Parathyroid adenoma (tissue), 2 donors: ENCODE measurements at regions not wholly inside any gene's neighbourhood (a gene's known extent, or its start where the extent isn't known, plus 50 kb on each side); places are given as distances from the start of the nearest gene placed in this dataset.

Source experiments
- H2AFZ ChIP-seq: fragments of 300-600 bp; sonication (generic); one replicate; pipeline ENCODE4 v1.7.0; 2017; ENCODE audit warnings: antibody characterized with exemption, mild to moderate bottlenecking
- H3K27ac ChIP-seq: fragments of 300-600 bp; sonication (generic); one replicate; pipeline ENCODE4 v1.7.0; 2017
- H3K27me3 ChIP-seq: fragments of 300-600 bp; sonication (generic); one replicate; pipeline ENCODE4 v1.7.0; 2017; ENCODE audit warnings: low read length; ENCODE audit not compliant: control insufficient read depth, insufficient read depth
- H3K36me3 ChIP-seq: fragments of 300-600 bp; sonication (generic); one replicate; pipeline ENCODE4 v1.7.0; 2017; ENCODE audit warnings: low read length; ENCODE audit not compliant: control insufficient read depth, insufficient read depth
- H3K4me1 ChIP-seq: fragments of 300-600 bp; sonication (generic); one replicate; pipeline ENCODE4 v1.7.0; 2017; ENCODE audit warnings: control low read depth
- H3K4me2 ChIP-seq: fragments of 300-600 bp; sonication (generic); one replicate; pipeline ENCODE4 v1.7.0; 2017; ENCODE audit warnings: low read length
- H3K4me3 ChIP-seq: fragments of 300-600 bp; sonication (generic); one replicate; pipeline ENCODE4 v1.7.0; 2017; ENCODE audit warnings: low read depth, low read length
- H3K79me2 ChIP-seq: fragments of 300-600 bp; sonication (generic); one replicate; pipeline ENCODE4 v1.7.0; 2017; ENCODE audit warnings: control low read depth
- H3K9ac ChIP-seq: fragments of 300-600 bp; sonication (generic); one replicate; pipeline ENCODE4 v1.7.0; 2017; ENCODE audit warnings: mild to moderate bottlenecking
- H3K9me3 ChIP-seq: fragments of 300-600 bp; sonication (generic); one replicate; pipeline ENCODE4 v1.7.0; 2017; ENCODE audit warnings: low read length; ENCODE audit not compliant: control insufficient read depth
- TF ChIP-seq, protein P1 (sequence below): fragments of 300-600 bp; sonication (generic); IDR thresholded peaks from one replicate; pipeline ENCODE4 v1.7.0; 2017; ENCODE audit warnings: antibody characterized with exemption, mild to moderate bottlenecking
- donor health status: primary hyperparathyroidism.

DNA sequence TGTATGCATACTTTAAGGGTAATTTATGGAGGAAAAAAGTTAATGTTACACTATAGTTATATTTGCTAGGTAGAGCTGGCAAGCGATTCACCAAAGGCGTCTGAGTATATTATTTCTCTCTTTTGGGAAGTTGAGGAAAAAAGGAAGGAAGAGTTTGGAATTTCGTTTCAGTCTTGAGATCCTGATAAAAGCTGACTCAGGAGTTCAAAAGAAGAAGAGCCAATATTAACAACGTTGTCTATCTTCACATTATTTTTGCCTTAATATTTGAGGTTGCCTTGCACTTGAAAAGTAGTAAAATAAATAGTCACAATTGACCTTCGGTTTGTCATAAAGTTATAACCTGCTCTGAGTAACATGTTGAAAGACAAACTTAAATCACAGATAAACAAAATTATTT lies 888.6 kb downstream of the KCNJ2 start:
- Histone ChIP-seq H3K27ac (no peak overlapping the region), H3K36me3 (no peaks in the 10 kb centered on the region), H3K4me3 (no peak overlapping the region), H3K4me1 (no peaks in the 10 kb centered on the region), H3K4me2 (no peak overlapping the region), H3K9ac (no peak overlapping the region), H3K9me3 (no peaks in the 10 kb centered on the region), H3K27me3 (no peaks in the 10 kb centered on the region), H3K79me2 (no peaks in the 10 kb centered on the region), H2AFZ (no peak overlapping the region)
- TF ChIP-seq, protein P1, sequence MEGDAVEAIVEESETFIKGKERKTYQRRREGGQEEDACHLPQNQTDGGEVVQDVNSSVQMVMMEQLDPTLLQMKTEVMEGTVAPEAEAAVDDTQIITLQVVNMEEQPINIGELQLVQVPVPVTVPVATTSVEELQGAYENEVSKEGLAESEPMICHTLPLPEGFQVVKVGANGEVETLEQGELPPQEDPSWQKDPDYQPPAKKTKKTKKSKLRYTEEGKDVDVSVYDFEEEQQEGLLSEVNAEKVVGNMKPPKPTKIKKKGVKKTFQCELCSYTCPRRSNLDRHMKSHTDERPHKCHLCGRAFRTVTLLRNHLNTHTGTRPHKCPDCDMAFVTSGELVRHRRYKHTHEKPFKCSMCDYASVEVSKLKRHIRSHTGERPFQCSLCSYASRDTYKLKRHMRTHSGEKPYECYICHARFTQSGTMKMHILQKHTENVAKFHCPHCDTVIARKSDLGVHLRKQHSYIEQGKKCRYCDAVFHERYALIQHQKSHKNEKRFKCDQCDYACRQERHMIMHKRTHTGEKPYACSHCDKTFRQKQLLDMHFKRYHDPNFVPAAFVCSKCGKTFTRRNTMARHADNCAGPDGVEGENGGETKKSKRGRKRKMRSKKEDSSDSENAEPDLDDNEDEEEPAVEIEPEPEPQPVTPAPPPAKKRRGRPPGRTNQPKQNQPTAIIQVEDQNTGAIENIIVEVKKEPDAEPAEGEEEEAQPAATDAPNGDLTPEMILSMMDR: no peak

DNA sequence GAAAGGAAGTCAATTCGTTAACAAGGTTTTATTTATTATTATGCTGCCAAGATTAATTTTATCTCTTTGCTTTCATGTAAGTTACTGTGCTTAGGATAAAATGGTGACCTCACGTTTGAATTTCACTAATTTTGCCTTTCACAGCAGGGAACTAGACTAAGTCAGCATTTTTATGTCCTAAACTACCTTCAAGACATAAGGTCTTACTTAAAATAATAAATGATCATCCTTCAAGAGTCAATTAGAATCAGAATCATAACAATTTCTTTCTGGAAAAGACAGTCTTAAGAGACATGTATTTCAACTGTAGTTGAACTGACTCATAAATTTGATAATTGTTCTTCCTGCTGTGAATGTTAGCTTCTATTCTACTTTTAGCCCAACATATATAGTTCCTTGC lies 893.8 kb downstream of the KCNJ2 start:
- no peak overlapping the region for H3K4me2 ChIP-seq
- no peak overlapping the region for H3K4me3 ChIP-seq
- TF ChIP-seq, protein P1: no peak
- no peaks in the 10 kb centered on the region for H3K9me3 ChIP-seq
- H3K4me1 ChIP-seq: no peaks in the 10 kb centered on the region
- no peak overlapping the region for H2AFZ ChIP-seq
- no peak overlapping the region for H3K9ac ChIP-seq
- no peaks in the 10 kb centered on the region for H3K27me3 ChIP-seq
- no peaks in the 10 kb centered on the region for H3K36me3 ChIP-seq
- H3K79me2 ChIP-seq: no peaks in the 10 kb centered on the region
- H3K27ac ChIP-seq: no peak overlapping the region

DNA sequence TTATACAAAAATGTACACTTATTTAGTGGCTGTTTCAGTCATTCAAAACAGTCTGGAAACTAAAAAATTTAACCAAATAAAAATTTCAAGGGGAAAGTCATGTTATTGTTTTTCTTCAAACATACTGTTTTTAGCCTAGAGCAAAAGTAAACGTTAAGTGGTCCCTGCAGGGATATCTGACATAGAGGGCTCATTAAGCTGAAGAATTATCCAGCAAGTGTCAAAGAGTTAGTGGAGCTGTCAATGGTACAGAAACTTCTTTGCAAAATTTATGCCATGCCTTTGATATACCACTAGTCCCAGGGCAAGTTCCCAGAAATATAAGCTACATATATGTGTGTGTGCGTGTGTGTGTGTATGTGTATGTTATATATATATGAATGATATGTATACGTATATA lies 894.2 kb downstream of the KCNJ2 start:
- no peak overlapping the region for H3K9ac ChIP-seq
- no peaks in the 10 kb centered on the region for H3K36me3 ChIP-seq
- H3K27me3 ChIP-seq: no peaks in the 10 kb centered on the region
- no peak overlapping the region for H3K4me3 ChIP-seq
- H3K4me1 ChIP-seq: no peaks in the 10 kb centered on the region
- H2AFZ ChIP-seq: no peak overlapping the region
- no peak overlapping the region for H3K4me2 ChIP-seq
- TF ChIP-seq, protein P1: no peak
- H3K9me3 ChIP-seq: no peaks in the 10 kb centered on the region
- H3K27ac ChIP-seq: no peak overlapping the region
- no peaks in the 10 kb centered on the region for H3K79me2 ChIP-seq

DNA sequence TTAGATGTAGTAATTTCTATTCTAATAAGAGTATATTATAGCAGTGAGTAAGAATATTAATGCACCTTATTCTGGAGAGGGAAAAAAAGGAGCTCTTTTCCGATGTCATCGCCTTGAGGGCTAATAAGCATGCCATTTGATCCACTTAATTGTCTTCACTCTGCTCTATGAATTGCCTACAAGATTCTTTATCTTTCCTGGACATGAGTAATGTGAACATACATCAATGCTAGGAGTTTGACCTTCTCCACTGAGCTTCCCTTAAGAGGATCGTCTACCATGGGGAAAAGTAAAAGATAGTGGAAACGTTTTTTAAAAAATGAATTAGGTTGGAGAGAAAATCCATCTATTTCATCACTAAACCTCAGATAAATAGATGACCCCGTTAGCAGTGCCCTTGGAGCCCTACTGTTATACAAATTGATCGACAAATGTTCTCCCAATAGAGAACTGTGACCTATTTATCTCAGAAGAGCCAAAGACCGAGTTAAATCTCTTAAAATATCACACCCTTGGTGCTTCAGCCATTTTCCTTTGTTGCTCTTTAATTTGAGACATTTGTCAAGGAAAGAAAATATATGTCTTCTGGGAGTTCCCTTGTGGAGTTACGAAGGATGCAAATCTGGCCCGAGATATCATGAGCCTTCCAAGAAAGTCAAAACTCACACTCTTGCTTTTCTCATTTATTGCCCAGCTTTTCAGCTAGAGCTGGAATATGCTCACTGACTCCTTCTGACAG lies 898.5 kb downstream of the KCNJ2 start:
- Histone ChIP-seq H3K9ac (no peak overlapping the region), H3K79me2 (no peaks in the 10 kb centered on the region), H3K4me3 (no peak overlapping the region), H2AFZ (no peak overlapping the region), H3K4me1 (no peaks in the 10 kb centered on the region), H3K27me3 (no peaks in the 10 kb centered on the region), H3K4me2 (no peak overlapping the region), H3K27ac (no peak overlapping the region), H3K36me3 (no peaks in the 10 kb centered on the region), H3K9me3 (no peaks in the 10 kb centered on the region)
- TF ChIP-seq, protein P1: no peak

DNA sequence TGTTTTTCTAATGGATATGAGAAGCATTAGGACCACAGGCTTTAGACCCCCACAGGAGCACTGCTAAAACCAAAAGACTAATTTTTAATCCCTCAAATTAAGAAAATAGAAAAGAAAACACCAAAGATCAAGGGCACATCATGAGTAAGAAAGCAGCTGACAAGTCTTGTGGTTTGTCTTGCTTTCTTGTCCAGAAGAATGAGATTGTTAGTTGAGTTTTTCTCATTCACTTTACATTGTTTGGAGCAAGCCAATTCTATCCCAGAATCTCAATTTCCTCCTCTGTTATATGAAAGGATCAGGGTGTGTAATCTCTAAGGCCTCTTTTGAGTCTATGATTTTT lies 899.0 kb downstream of the KCNJ2 start:
- Histone ChIP-seq H3K4me1 (no peaks in the 10 kb centered on the region), H3K79me2 (no peaks in the 10 kb centered on the region), H3K9ac (no peak overlapping the region), H3K4me2 (no peak overlapping the region), H2AFZ (no peak overlapping the region), H3K36me3 (no peaks in the 10 kb centered on the region), H3K27ac (no peak overlapping the region), H3K9me3 (no peaks in the 10 kb centered on the region), H3K4me3 (no peak overlapping the region), H3K27me3 (no peaks in the 10 kb centered on the region)
- TF ChIP-seq, protein P1: no peak
